HG02840 (cell line): ENCODE measurements at regions not wholly inside any gene's neighbourhood (a gene's known extent, or its start where the extent isn't known, plus 50 kb on each side); places are given as distances from the start of the nearest gene placed in this dataset.

Experiments used
- ATAC-seq: cut with Tn5 transposase; IDR thresholded peaks from one replicate; pipeline ENCODE4 v1.9.1; 2021; ENCODE audit warnings: mild to moderate bottlenecking, moderate library complexity, moderate number of reproducible peaks; ENCODE audit not compliant: unreplicated experiment, low FRiP score

DNA sequence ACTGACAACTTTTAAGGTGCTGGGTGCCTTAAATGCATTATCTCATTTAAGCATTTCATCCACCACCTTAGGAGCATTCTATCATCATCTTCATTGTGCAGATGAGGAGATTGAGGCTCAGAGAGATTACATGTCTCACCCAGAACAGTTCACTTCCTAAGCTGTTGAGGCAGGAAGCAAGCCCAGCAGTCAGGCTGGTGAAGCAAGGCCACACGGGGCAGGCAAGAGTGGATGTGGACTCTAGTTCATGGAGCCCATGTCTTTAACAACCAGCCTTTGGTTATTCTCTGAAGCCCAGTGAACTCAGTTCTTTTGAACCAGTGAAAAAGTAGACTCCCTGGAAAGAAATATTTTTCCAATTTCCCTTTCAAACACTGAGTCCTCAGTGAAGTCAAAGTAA lies 294.8 kb upstream of the MGAT5 start:
- ATAC-seq, result no peak

DNA sequence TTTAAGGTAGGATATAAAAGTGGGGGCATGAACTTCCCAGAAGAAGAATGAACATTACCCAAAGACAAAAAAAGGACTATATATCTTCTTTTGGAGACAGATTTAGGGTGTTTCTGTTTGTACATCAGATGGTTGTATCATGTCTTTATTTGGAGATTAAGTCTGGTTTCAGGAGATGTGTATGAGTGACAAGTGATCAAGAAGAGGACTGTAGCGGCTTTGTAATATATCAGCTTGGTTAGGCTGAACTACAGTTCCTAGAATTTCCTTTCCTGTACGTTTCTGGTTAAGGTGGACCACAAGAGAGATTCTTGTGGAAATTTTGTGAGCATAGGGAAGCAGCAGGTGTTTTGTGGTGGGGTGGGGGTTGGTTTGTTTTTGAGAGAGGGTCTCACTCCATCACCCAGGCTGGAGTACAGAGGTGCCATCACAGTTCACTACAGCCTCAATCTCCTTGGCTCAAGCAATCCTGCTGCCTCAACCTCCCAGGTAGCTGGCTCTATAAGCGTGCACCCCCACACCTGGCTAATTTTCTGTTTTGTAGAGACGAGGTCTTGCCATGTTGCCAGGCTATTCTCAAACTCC lies 287.1 kb upstream of the MGAT5 start:
- ATAC-seq, result no peak

DNA sequence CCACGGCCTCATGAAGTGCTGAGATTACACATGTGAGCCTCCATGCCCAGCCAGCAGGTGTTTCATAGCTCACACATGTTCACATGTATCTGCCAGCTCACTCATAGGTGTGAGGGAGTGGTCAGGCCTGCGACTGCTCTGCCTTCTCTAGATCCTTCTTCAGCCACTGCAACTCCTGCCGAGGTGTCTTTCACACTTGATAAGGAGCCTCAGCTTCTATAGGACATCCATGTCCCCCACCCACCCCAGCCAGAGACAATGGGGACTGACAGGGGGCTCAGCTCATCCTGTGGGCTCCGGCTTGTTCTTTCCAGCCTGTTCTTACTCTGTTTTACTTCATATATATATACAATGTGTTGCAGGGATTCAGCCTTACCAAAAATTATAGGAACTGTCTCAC lies 286.5 kb upstream of the MGAT5 start:
- no peak for ATAC-seq

DNA sequence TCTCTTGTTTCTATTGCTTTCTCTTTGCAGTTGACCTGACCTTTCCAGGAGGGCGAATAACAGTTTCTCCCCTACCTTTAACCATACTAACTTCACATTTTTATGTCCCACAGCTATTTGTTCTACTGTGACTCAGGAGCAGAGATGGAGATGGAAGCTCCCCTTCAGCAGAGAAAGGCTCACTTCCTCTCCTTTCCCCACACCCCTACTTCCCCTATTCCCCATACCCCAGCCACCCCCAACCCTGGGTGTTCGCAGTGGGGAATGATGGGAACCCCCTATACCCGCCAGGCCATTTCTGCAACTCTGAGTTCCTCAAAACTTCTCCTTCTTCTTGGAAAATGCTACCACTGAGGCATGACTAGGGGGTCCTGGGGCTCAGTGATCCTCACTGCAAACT lies 285.4 kb upstream of the MGAT5 start:
- ATAC-seq, result no peak

DNA sequence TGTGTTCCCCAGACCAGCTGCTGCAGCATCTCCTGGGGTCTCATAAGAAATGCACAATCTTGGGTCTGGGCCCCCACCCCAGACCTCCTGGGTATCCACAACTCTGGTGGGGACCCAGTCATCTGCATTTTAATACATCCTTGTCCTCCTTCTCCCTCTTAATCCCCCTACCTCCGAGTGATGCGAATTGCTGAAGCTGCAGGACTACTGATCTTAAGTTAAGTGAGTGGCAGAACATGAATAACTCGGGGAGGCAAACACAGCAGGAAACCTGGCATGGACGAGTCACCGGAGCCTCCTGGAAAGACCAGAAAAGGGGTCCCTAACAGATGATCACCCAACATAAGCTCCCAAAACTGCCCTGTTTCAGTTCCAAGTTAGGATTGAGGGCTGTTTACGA lies 283.2 kb upstream of the MGAT5 start:
- no peak for ATAC-seq

DNA sequence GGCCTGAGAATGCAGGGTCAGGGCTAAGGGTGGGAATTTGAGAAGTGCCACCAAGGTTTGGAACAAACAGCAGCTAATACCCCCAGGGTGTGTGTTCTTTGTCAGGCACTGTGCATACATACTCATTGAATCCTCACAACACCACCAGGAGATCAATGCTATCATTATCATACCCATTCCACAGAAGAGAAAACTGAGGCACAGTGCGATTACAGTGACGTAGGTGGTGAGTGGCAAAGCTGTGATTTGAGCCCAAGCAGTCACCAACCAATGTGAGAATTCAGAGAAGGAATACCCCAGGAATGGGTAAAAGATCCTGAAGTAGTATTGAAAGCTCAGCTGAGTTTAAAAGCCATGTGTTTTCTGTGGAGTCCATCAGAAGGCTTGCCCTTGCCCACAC lies 281.6 kb upstream of the MGAT5 start:
- ATAC-seq, result no peak

DNA sequence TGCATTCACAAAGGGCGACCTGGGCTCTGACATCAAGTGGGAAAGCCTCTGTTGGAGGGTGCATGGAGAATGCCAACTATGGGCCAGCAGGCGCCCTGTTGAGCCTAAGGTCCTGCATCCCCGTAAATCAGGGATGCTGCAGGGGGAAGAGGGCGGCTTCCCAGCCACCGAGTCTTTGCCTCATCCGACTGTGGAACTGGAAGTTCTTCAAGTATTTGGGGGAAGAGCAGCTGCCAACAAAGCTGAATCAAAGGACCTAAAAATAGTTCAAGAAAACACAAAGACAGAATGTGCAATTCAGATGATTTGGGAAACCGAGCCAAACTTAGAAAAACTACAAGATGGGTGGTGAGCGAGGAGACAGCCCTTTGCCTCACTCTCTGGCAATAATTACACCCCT lies 281.1 kb upstream of the MGAT5 start:
- ATAC-seq, result no peak

DNA sequence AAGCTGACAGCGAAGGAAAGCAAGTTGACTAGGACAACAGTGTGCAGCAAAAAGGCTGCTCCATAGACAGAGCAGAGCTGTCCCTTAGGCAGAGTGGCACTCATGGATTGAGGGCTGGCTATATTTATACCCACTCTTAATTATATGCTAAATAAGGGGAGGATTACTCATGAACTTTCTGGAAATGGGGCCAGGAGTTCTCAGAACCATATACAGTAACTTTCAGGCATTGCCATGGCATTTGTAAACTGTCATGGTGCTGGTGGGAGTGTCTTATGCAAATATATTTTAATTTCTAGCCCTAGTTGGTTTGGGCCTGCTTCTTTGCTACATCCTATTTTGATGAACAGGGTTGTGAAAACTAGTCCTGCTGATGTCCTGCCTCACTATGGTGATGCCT lies 279.5 kb upstream of the MGAT5 start:
- ATAC-seq, result no peak

DNA sequence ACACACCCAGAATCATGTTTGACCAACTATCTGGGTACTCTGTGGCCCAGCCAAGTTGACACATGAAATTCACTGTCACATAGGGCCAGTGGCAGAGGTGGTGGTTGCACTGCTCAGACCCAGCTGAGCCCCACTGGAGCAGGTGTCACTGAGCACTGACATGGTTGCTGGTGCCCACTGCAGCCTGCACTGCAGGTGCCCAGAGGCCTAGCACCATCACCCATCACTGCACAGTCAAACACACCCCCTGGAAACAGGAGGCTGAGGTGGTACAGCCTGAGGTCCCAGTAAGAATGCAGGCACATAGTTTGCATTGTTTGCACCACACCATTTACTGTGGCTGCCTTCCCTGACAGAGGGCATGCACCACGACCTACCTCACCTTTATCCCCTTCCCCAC lies 278.7 kb upstream of the MGAT5 start:
- ATAC-seq, result no peak

DNA sequence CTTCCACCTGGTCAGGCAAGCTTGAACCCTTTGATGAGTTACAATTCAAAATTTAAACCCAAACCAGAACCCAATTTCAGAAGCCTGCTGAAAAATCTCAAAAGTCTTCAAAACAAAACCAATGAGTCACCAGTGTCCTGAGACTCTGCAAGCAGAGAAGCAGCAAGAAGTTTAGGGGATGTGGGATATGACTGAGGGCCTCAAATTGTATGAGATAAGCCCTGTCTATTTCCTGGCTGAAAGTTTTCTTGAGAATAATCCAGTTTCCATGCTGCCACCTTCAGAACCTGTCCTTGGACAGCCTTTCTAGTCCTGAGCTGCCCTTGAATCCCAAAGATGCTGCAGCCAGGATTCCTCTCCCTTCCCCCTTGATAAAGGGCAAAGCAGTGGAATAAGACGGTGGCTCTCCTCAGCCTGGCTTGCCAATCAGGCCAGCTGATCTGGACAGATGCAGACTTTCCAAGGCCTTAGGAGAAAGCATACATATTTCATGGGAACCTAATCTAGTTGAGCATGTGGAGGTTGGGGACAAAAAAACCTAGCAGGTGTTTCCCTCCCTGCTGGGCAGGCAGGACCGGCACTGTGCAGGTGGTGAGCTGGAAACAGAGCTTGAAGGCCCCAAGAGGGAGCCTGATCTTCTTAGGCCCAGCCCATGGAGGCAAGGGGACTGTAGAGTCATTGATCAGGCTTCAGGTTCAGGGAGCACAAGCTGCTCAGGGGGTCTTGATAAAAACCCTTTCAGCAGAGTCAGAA lies 278.0 kb upstream of the MGAT5 start:
- ATAC-seq, result no peak

DNA sequence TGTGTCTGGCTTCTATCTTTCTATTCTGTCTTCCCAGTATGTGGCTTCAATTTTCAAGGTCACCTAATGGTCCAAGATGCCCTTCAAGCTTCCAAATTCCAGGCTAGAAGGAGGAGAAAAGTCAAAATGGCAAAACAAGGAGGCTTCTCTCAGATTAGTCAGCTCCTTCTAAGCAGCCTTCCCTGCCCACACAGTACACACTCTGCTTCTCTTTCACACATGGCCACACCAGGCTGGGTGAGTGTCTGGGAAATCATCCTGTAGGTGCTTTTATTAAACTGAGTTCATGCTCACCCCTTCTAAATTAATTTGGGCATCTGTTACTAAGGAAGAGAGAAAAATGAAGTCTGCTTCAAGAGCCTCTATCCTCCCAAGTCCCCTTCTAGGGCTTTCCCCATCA lies 277.2 kb upstream of the MGAT5 start:
- no peak for ATAC-seq

DNA sequence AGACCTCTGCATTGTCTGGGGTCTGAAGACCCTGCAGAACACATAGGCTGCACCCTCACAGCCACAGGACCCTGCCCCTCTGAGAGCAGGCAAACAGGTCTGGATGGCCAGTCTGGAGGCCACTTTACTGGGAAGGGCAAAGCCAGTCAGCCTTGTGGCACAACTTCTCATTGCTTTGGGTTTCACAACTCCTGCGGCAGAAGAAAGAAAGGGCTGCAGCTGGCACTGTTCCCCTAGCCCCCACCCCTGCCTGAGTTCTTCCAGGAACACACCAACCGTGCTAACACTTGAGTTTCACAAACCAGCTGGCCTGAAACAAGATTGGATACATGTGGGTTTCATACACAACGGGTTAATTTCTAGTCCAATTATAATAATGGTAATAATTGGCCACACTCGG lies 276.5 kb upstream of the MGAT5 start:
- no peak for ATAC-seq

DNA sequence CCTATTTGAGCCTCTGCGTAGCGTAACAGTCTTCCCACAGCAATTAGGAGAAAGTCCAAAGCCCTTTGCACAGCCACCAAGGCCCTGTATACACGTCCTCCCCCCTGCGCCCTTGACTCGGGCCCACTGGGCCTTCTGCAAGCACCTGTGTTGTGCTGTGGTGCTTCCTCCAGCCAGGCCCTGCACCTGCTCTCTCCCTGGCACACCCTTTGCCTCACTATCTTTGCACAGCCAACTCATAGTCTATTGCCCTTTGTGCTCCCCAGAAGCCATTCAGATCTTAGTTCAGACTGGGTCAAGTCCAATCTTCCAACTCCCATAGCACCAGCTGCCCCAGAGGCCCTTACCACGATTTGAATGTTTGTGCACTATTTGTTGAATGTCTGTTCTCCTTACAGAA lies 271.6 kb upstream of the MGAT5 start:
- no peak for ATAC-seq

DNA sequence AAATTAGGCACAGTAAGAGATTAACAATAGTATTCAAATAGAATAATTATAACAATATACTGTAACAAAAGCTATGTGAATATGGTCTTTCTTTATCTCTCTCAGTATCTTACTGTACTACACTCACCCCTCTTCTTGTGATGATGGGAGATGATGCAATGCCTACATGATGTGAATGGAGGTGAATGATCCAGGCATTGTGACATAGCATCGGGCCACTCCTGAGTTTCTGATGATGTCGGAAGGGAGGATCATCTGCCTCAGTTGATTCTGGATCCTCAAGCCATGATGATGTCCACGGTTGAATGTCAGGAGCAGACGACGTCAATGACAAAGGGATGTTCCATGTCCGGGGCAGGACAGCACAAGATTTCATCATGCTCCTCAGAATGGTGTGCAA lies 268.3 kb upstream of the MGAT5 start:
- ATAC-seq, result no peak

DNA sequence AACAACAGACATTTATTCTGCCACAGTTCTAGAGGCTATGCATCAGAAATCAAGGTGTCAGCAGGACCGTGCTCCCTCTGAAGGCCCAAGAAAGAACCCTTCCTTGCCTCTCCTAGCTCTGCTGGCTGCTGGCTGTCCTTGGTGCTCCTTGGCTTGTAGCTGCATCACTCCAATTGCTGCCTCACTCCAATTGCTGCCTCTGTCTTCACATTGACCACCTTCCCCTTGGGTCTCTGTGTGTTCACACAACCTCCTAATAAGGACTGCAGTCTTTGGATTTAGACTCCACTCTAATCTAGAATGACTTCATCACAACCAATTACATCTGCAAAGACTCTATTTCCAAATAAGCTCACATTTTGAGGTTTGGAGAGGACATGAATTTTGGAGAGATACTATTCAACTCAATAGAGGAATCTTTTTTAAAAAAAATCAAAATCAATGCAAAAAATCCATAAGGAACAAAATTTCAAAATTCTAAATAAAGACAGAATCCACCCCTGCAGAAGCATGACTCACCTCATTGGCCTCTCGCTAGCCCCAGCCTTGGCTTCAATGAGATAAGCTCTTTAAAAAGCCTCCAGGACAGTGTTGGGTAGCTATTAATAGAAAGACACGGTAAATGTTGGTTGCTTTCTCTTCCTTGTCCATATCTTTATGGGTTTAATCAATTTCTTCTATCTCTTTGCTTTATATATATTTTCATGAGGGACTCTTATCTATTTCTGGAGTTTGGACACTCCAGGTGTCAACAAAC lies 267.6 kb upstream of the MGAT5 start:
- no peak for ATAC-seq

DNA sequence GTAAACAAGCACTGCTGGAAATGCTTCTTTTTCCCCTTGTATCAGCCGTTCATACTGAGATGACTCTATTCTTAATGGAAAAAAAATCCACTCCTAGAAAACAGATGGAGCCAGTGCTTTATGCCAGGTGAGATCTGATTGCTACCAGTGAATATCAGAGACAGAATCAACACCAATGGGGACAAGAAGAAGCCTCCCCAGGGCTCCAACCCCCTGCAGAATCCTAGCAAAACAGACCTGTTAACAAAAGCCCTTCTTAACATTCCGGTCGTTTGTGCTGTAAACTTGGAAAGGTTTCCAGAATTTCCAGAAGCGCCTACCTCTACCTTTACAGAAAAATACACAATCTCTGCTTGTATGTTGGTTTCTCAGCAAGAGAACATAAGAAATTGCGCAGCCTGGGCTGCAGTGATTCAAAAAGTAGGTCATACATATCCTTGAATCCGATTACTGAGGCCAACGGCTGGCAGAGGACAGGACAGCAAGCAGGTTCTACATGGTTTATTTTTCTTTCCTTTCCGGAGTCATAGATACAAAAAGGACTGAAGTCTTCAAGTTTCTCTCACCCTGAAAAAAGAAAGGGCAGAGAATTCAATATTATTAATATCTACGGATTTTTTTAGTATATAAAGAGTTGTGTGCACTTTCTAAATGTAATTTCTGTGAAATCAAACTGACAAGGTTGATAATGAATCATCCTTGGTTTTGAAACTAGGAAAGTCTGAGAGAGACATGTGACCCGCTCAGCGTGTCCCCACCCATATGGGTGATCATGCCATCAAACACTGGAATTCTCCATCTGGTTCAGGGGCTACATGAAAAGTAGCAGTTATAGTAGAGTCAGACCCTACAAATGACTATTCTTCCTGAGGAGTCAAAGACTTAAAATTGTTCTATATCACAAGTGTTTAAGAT lies 266.7 kb upstream of the MGAT5 start:
- no peak for ATAC-seq

DNA sequence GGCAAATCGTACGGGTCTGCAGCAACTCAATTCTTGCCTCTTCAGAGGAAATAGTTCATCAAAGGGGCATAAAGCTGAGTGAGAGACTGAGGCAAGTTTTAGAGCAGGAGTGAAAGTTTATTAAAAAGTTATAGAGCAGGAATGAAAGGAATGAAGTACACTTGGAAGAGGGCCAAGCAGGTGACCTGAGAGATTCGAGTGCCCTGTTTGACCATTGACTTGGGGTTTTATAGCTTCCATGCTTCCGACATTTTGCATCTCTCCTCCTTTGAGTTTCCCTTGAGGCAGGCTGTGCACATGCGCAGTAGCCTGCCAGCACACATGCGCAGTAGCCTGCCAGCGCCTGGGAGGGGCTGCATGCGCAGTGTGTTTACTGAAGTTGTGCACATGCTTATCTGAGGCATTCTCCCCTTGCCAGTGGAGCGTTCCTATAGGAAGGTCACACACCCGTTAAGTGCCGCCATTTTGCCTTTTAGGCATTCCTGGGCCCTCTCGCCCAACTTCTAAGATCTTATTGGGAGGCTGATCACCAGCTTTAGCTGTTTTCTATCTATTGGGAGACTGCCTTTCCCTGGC lies 265.5 kb upstream of the MGAT5 start:
- no peak for ATAC-seq

DNA sequence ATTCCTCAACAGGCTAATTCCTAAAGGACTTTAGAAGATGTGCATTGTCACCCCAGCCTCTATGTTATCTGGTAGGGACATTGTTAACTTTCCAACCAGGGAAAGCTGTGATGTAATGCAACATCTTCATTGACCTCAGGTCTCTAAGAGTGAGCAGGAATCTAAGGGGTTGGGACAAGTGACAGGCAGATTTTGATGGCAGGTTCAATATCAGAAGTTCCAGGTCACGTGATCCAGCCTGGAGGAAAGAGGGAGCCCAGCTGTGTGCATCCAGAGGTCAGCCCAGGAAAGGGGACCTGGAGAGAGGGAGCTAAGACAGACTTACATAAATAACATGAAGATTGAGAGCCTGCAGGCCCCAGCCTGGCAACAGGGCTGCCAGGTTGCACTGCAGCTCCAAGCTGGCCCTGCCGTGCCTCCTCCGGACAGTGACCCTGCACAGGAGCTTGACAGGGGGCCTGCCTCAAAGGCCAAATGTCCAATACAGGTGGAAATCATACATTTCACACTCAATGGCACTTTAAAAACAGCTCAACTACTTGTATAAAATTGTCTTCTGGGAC lies 262.2 kb upstream of the MGAT5 start:
- no peak for ATAC-seq

DNA sequence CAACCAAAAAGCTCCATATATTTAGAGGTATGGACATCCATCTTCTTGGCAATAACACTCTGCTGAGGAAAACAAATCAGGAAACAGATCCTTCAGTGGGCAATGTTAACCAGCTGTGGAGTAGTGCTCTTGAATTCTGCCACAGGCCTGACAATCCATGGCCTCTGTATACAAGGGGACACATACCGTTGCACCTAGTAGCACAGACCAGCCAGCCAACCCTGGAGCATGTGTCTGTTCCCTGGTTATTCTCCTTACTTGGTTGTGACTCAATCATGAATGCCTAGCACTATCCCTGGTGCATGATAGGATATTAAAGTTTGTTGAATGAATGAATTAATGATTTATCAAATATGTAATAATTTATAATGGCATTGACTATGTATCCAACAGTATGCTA lies 261.4 kb upstream of the MGAT5 start:
- ATAC-seq, result no peak

DNA sequence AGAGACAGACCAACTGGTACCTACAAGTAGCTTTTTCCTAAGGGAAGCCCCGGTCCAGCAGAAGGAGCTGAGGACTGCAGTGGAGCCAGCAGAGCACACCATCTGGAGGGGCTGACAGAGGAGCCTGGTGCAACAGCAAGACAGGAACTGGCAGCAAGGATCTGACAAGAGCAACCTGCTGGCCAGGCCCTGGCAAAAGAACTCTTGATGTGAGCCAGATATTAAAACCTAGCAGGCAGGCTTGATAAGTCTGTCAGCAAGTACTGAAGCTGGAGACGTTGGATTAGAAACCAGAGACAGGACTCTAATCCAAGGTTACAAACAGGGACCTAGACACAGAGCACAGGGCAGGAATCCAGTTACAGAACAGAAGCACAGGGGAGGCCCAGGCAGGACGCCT lies 260.7 kb upstream of the MGAT5 start:
- ATAC-seq, result no peak
